ENCODE measurements at regions not wholly inside any gene's neighbourhood (a gene's known extent, or its start where the extent isn't known, plus 50 kb on each side); places are given as distances from the start of the nearest gene placed in this dataset.

GRCh38 chr11:38246451-38246850, 1648.4 kb upstream of the RAG2 start:
- DNase-seq (no peak), ATAC-seq (no peak)
- H3K9me3 Mint-ChIP-seq, result peaks cover 6% of the 10 kb centered on the region
- ChIA-PET POLR2A (no interaction called here), CTCF (no interaction called here)
- H3K27ac Mint-ChIP-seq, result no peak overlapping the region
- intact Hi-C loops (cut with micrococcal nuclease), result no loop called here
- H3K4me3 Mint-ChIP-seq, result no peak overlapping the region
- no peaks in the 10 kb centered on the region for H3K4me1 Mint-ChIP-seq (ENCODE audit: low read depth)
- TF ChIP-seq CTCF (IDR thresholded peaks at IDR 0.05), result no peak
- no peaks in the 10 kb centered on the region for H3K27me3 Mint-ChIP-seq
- H3K36me3 Mint-ChIP-seq (ENCODE audit: low read depth), result no peaks in the 10 kb centered on the region

GRCh38 chr11:38226684-38227083, 1628.6 kb upstream of the RAG2 start:
- ATAC-seq, result no peak
- DNase-seq, result no peak
- ChIA-PET POLR2A (no interaction called here), CTCF (no interaction called here)
- Mint-ChIP-seq H3K27ac (no peak overlapping the region), H3K36me3 (ENCODE audit: low read depth) (no peaks in the 10 kb centered on the region), H3K27me3 (no peaks in the 10 kb centered on the region), H3K4me1 (ENCODE audit: low read depth) (no peaks in the 10 kb centered on the region), H3K9me3 (peaks cover 30% of the 10 kb centered on the region), H3K4me3 (no peak overlapping the region)
- intact Hi-C loops (cut with micrococcal nuclease), result no loop called here
- no peak for TF ChIP-seq CTCF (IDR thresholded peaks at IDR 0.05)

- ATAC-seq (no peak), DNase-seq (no peak)
- Mint-ChIP-seq H3K9me3 (peaks cover 21% of the 10 kb centered on the region), H3K4me1 (ENCODE audit: low read depth) (no peaks in the 10 kb centered on the region), H3K27me3 (no peaks in the 10 kb centered on the region), H3K36me3 (ENCODE audit: low read depth) (no peaks in the 10 kb centered on the region), H3K4me3 (no peak overlapping the region), H3K27ac (no peak overlapping the region)
- TF ChIP-seq CTCF (IDR thresholded peaks at IDR 0.05), result no peak
- CTCF ChIA-PET, result no interaction called here
- intact Hi-C loops (cut with micrococcal nuclease), result no loop called here
- POLR2A ChIA-PET, result no interaction called here
Measured at GRCh38 chr11:38221295-38221694, 1623.3 kb upstream of the RAG2 start.

- Mint-ChIP-seq H3K36me3 (ENCODE audit: low read depth) (no peaks in the 10 kb centered on the region), H3K27ac (no peak overlapping the region), H3K27me3 (no peaks in the 10 kb centered on the region), H3K4me1 (ENCODE audit: low read depth) (no peaks in the 10 kb centered on the region), H3K4me3 (no peak overlapping the region), H3K9me3 (peaks cover 14% of the 10 kb centered on the region)
- intact Hi-C loops (cut with micrococcal nuclease), result no loop called here
- CTCF ChIA-PET, result no interaction called here
- ATAC-seq (no peak), DNase-seq (no peak)
- POLR2A ChIA-PET, result no interaction called here
- TF ChIP-seq CTCF (IDR thresholded peaks at IDR 0.05), result no peak
Measured at GRCh38 chr11:38219636-38220035, 1621.6 kb upstream of the RAG2 start.

GRCh38 chr11:38208951-38209350, 1610.9 kb upstream of the RAG2 start:
- CTCF ChIA-PET, result no interaction called here
- H3K27ac Mint-ChIP-seq, result no peak overlapping the region
- POLR2A ChIA-PET, result no interaction called here
- no peaks in the 10 kb centered on the region for H3K27me3 Mint-ChIP-seq
- H3K9me3 Mint-ChIP-seq, result peaks cover 3% of the 10 kb centered on the region
- TF ChIP-seq CTCF (IDR thresholded peaks at IDR 0.05), result no peak
- intact Hi-C loops (cut with micrococcal nuclease), result no loop called here
- DNase-seq, result no peak
- no peak for ATAC-seq
- H3K36me3 Mint-ChIP-seq (ENCODE audit: low read depth), result no peaks in the 10 kb centered on the region
- no peaks in the 10 kb centered on the region for H3K4me1 Mint-ChIP-seq (ENCODE audit: low read depth)
- no peak overlapping the region for H3K4me3 Mint-ChIP-seq

All from activated CD8-positive, alpha-beta T cell treated with anti-CD3 and anti-CD28 coated beads for 36 hours (primary cell).